Liver (tissue), 8 donors: ENCODE measurements at regions not wholly inside any gene's neighbourhood (a gene's known extent, or its start where the extent isn't known, plus 50 kb on each side); places are given as distances from the start of the nearest gene placed in this dataset.

ENCODE experiments used
- DNase-seq: peaks from one replicate; pipeline ENCODE4 v3.0.0-alpha.2; 2017; ENCODE audit warnings: low spot score
- H3K27ac ChIP-seq, 2 donors: one replicate each; pipeline ENCODE4 v1.7.0; 2013; ENCODE audit warnings: inconsistent platforms in 2 of 2, low read length in 2 of 2, control low read depth in 1 of 2, low read depth in 1 of 2, mild to moderate bottlenecking in 1 of 2
- H3K27me3 ChIP-seq, 4 donors: one replicate each; pipeline versions ENCODE4 v1.6.1 to v1.7.0; 2013; ENCODE audit warnings: low read length in 3 of 4, inconsistent platforms in 1 of 4, mild to moderate bottlenecking in 1 of 4, moderate library complexity in 1 of 4; ENCODE audit not compliant: control insufficient read depth in 4 of 4, insufficient read depth in 4 of 4
- H3K36me3 ChIP-seq, 4 donors: one replicate each; pipeline versions ENCODE4 v1.6.1 to v1.7.0; 2013; ENCODE audit warnings: low read length in 3 of 4, mild to moderate bottlenecking in 3 of 4, low read depth in 1 of 4, moderate library complexity in 1 of 4; ENCODE audit not compliant: control insufficient read depth in 4 of 4, insufficient read depth in 3 of 4
- H3K4me1 ChIP-seq, 4 donors: one replicate each; pipeline versions ENCODE4 v1.6.1 to v1.7.0; 2013; ENCODE audit warnings: low read length in 3 of 4, mild to moderate bottlenecking in 3 of 4, moderate library complexity in 1 of 4; ENCODE audit not compliant: control insufficient read depth in 4 of 4, insufficient read depth in 4 of 4
- H3K4me3 ChIP-seq, 3 donors: one replicate each; pipeline versions ENCODE4 v1.6.1 to v1.7.0; 2013; ENCODE audit warnings: low read length in 3 of 3, control low read depth in 1 of 3, low read depth in 1 of 3, mild to moderate bottlenecking in 1 of 3
- H3K9ac ChIP-seq, 2 donors: one replicate each; pipeline ENCODE4 v1.7.0; 2013; ENCODE audit warnings: low read length in 2 of 2, mild to moderate bottlenecking in 2 of 2, moderate library complexity in 2 of 2, control low read depth in 1 of 2, low read depth in 1 of 2
- H3K9me3 ChIP-seq, 4 donors: one replicate each; pipeline versions ENCODE4 v1.6.1 to v1.7.0; 2013; ENCODE audit warnings: low read length in 3 of 4; ENCODE audit not compliant: control insufficient read depth in 4 of 4
- CTCF ChIP-seq: fragments of 150-350 bp; IDR thresholded peaks from 2 replicates; pipeline ENCODE4 v1.5.1; 2017; ENCODE audit warnings: improper control_type of control experiment, low read depth, low read length; ENCODE audit not compliant: missing input control
- EGR1 ChIP-seq, 2 donors: IDR thresholded peaks; 2 replicates each; pipeline ENCODE4 v1.6.1; 2016 to 2018; ENCODE audit warnings: antibody characterized with exemption in 2 of 2, low read depth in 2 of 2
- FOXA1 ChIP-seq: IDR thresholded peaks from 2 replicates; pipeline ENCODE4 v1.6.1; 2016; ENCODE audit warnings: antibody characterized with exemption
- JUND ChIP-seq, 2 donors: IDR thresholded peaks; 2 replicates each; pipeline ENCODE4 v1.6.1; 2016; ENCODE audit warnings: antibody characterized with exemption in 2 of 2
- NR2F2 ChIP-seq: IDR thresholded peaks from 2 replicates; pipeline ENCODE4 v1.6.1; 2016; ENCODE audit warnings: antibody characterized with exemption
- RAD21 ChIP-seq, 2 donors: IDR thresholded peaks; 2 replicates each; pipeline ENCODE4 v1.6.1; 2016; ENCODE audit warnings: antibody characterized with exemption in 2 of 2, mild to moderate bottlenecking in 2 of 2
- RXRA ChIP-seq, 2 donors: IDR thresholded peaks; 2 replicates each; pipeline ENCODE4 v1.6.1; 2017 to 2018; ENCODE audit warnings: antibody characterized with exemption in 2 of 2, mild to moderate bottlenecking in 1 of 2
- SP1 ChIP-seq: IDR thresholded peaks from 2 replicates; pipeline ENCODE4 v1.6.1; 2018; ENCODE audit warnings: antibody characterized with exemption, mild to moderate bottlenecking
- TAF1 ChIP-seq: conservative IDR thresholded peaks from 2 replicates; pipeline ENCODE4 v1.6.1; 2016; ENCODE audit warnings: antibody characterized with exemption, mild to moderate bottlenecking
- YY1 ChIP-seq: IDR thresholded peaks from 2 replicates; pipeline ENCODE4 v1.6.1; 2016; ENCODE audit warnings: antibody characterized with exemption, mild to moderate bottlenecking
- WGBS: extraction: QIAGEN DNeasy Blood & Tissue Kit; methylation state at CpG from one replicate; pipeline ENCODE4 v1.1.7; 2013; 5-methylcytosine and 5-hydroxymethylcytosine counted together
- TF ChIP-seq, protein P1 (sequence below): IDR thresholded peaks from 2 replicates; pipeline ENCODE4 v1.6.1; 2016; ENCODE audit warnings: antibody characterized with exemption
- TF ChIP-seq, protein P2 (sequence below): IDR thresholded peaks from 2 replicates; pipeline ENCODE4 v1.6.1; 2016; ENCODE audit warnings: antibody characterized with exemption
- TF ChIP-seq, protein P3 (sequence below): IDR thresholded peaks from 2 replicates; pipeline ENCODE4 v1.6.1; 2016; ENCODE audit warnings: antibody characterized with exemption, mild to moderate bottlenecking
- TF ChIP-seq, protein P4 (sequence below): IDR thresholded peaks from 2 replicates; pipeline ENCODE4 v1.6.1; 2016; ENCODE audit warnings: antibody characterized with exemption
- donor health status: healthy.
- donor health status: healthy.
- donor health status: healthy.
- donor health status: healthy.
- donor health status: healthy.

- 95% methylated on average over 3 of the region's 3 CpGs for WGBS
- no peak for DNase-seq
These were observed 85.0 kb downstream of the BOD1L2 start for GRCh38 chr18:57231864-57232263.

GRCh38 chr18:57234346-57234745 lies 87.5 kb downstream of the BOD1L2 start:
- Histone ChIP-seq H3K9me3 (no peaks in the 10 kb centered on the region), H3K4me1 (no peaks in the 10 kb centered on the region), H3K4me3 (no peak overlapping the region), H3K36me3 (no peaks in the 10 kb centered on the region), H3K27me3 (no peaks in the 10 kb centered on the region), H3K9ac (no peak overlapping the region), H3K27ac (no peak overlapping the region)
- WGBS, result 81% methylated on average over 9 of the region's 9 CpGs
- no peak for DNase-seq
- TF ChIP-seq TAF1 (no peak), RXRA (IDR thresholded peaks at IDR 0.05) (no peak), NR2F2 (no peak), RAD21 (IDR thresholded peaks at IDR 0.05) (no peak), JUND (IDR thresholded peaks at IDR 0.05) (no peak), CTCF (no peak), YY1 (no peak), EGR1 (IDR thresholded peaks at IDR 0.05; ENCODE audit: low read depth in 2 of 2) (no peak), FOXA1 (no peak)
- TF ChIP-seq, protein P1, sequence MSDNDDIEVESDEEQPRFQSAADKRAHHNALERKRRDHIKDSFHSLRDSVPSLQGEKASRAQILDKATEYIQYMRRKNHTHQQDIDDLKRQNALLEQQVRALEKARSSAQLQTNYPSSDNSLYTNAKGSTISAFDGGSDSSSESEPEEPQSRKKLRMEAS, result no peak
- TF ChIP-seq, protein P2, sequence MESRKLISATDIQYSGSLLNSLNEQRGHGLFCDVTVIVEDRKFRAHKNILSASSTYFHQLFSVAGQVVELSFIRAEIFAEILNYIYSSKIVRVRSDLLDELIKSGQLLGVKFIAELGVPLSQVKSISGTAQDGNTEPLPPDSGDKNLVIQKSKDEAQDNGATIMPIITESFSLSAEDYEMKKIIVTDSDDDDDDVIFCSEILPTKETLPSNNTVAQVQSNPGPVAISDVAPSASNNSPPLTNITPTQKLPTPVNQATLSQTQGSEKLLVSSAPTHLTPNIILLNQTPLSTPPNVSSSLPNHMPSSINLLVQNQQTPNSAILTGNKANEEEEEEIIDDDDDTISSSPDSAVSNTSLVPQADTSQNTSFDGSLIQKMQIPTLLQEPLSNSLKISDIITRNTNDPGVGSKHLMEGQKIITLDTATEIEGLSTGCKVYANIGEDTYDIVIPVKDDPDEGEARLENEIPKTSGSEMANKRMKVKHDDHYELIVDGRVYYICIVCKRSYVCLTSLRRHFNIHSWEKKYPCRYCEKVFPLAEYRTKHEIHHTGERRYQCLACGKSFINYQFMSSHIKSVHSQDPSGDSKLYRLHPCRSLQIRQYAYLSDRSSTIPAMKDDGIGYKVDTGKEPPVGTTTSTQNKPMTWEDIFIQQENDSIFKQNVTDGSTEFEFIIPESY, result no peak
- TF ChIP-seq, protein P3, sequence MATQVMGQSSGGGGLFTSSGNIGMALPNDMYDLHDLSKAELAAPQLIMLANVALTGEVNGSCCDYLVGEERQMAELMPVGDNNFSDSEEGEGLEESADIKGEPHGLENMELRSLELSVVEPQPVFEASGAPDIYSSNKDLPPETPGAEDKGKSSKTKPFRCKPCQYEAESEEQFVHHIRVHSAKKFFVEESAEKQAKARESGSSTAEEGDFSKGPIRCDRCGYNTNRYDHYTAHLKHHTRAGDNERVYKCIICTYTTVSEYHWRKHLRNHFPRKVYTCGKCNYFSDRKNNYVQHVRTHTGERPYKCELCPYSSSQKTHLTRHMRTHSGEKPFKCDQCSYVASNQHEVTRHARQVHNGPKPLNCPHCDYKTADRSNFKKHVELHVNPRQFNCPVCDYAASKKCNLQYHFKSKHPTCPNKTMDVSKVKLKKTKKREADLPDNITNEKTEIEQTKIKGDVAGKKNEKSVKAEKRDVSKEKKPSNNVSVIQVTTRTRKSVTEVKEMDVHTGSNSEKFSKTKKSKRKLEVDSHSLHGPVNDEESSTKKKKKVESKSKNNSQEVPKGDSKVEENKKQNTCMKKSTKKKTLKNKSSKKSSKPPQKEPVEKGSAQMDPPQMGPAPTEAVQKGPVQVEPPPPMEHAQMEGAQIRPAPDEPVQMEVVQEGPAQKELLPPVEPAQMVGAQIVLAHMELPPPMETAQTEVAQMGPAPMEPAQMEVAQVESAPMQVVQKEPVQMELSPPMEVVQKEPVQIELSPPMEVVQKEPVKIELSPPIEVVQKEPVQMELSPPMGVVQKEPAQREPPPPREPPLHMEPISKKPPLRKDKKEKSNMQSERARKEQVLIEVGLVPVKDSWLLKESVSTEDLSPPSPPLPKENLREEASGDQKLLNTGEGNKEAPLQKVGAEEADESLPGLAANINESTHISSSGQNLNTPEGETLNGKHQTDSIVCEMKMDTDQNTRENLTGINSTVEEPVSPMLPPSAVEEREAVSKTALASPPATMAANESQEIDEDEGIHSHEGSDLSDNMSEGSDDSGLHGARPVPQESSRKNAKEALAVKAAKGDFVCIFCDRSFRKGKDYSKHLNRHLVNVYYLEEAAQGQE, result no peak
- TF ChIP-seq, protein P4, sequence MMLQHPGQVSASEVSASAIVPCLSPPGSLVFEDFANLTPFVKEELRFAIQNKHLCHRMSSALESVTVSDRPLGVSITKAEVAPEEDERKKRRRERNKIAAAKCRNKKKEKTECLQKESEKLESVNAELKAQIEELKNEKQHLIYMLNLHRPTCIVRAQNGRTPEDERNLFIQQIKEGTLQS, result no peak

More at GRCh38 chr18:57231864-57232263, 85.0 kb downstream of the BOD1L2 start:
- Histone ChIP-seq H3K4me3 (no peak overlapping the region), H3K27ac (no peak overlapping the region), H3K9ac (no peak overlapping the region), H3K4me1 (no peaks in the 10 kb centered on the region), H3K27me3 (no peaks in the 10 kb centered on the region), H3K9me3 (no peaks in the 10 kb centered on the region), H3K36me3 (no peaks in the 10 kb centered on the region)
- TF ChIP-seq, protein P2, result no peak
- TF ChIP-seq SP1, result no peak
- TF ChIP-seq EGR1 (IDR thresholded peaks at IDR 0.05; ENCODE audit: low read depth in 2 of 2), result no peak
